ENCODE measurements at regions not wholly inside any gene's neighbourhood (a gene's known extent, or its start where the extent isn't known, plus 50 kb on each side); places are given as distances from the start of the nearest gene placed in this dataset.

DNA sequence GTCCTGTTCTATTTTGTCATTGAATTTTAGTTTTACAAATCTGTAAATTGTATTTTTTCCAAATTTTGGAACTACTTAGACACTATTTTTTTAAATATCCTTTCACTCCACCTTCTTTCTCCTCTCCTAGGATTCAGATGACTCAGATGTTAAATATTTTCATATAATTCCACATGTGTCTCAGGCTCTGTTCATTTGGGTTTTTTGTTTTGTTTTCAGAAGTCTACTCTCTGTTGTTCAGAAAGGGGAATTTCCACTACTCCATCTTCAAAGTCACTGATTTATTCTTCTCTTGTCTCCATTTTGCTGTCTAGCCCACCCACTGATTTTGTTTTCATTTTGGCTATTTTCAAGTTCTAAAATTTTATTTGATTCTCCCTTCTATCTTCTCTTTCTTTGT, 264.0 kb upstream of the SLIT2 start:
- Histone ChIP-seq H3K27ac (ENCODE audit: low read depth, low read length) (no peak overlapping the region), H3K36me3 (ENCODE audit: insufficient read depth, low read length) (no peaks in the 10 kb centered on the region), H3K27me3 (ENCODE audit: insufficient read depth, low read length) (no peaks in the 10 kb centered on the region), H3K9me3 (ENCODE audit: control insufficient read depth in 1 of 2, low read length in 2 of 2) (no peaks in the 10 kb centered on the region), H3K4me3 (ENCODE audit: low read length in 2 of 2) (no peak overlapping the region), H3K4me1 (ENCODE audit: insufficient read depth, low read length) (no peaks in the 10 kb centered on the region)
- CTCF ChIA-PET (ENCODE audit: partially characterized antibody), result no interaction called here
- Mint-ChIP-seq H3K4me3 (no peak overlapping the region), H3K4me1 (no peaks in the 10 kb centered on the region), H3K27ac (no peak overlapping the region), H3K36me3 (no peaks in the 10 kb centered on the region), H3K27me3 (no peaks in the 10 kb centered on the region), H3K9me3 (peaks cover 0 to 20% (median 7%) of the 10 kb centered on the region in 8 donors)
- DNase-seq, result no peak
- intact Hi-C loops (cut with micrococcal nuclease), result no loop called here
- POLR2A ChIA-PET (ENCODE audit: partially characterized antibody), result no interaction called here

DNA sequence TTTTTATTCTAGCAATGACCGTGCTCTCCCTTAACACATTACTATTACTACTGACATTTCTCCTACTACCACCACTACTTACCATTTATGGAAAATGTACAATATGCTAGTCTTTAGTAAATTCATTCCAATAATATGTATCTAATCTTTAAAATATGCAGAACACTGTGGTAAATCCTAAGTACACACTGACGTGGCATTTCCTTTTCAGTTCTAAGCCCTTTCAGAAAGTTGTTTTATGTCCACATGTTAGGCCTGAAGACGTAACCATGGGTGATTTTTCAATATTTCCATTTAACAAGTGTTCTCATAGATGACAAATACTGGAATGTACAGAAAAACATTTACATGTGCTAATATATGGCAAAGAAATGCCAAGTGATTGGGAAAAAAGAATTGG, 268.6 kb upstream of the SLIT2 start:
- H3K4me3 ChIP-seq (ENCODE audit: low read length in 2 of 2), result no peak overlapping the region
- ChIA-PET CTCF (ENCODE audit: partially characterized antibody) (no interaction called here), POLR2A (ENCODE audit: partially characterized antibody) (no interaction called here)
- no peak overlapping the region for H3K4me3 Mint-ChIP-seq
- no peaks in the 10 kb centered on the region for H3K27me3 Mint-ChIP-seq
- H3K27me3 ChIP-seq (ENCODE audit: insufficient read depth, low read length), result no peaks in the 10 kb centered on the region
- H3K9me3 Mint-ChIP-seq, result peaks cover 2 to 25% (median 11%) of the 10 kb centered on the region in 8 donors
- no peak overlapping the region for H3K27ac Mint-ChIP-seq
- H3K36me3 Mint-ChIP-seq, result no peaks in the 10 kb centered on the region
- no peak overlapping the region for H3K27ac ChIP-seq (ENCODE audit: low read depth, low read length)
- DNase-seq, result no peak
- no peaks in the 10 kb centered on the region for H3K4me1 ChIP-seq (ENCODE audit: insufficient read depth, low read length)
- no peaks in the 10 kb centered on the region for H3K36me3 ChIP-seq (ENCODE audit: insufficient read depth, low read length)
- intact Hi-C loops (cut with micrococcal nuclease), result no loop called here
- H3K9me3 ChIP-seq (ENCODE audit: control insufficient read depth in 1 of 2, low read length in 2 of 2), result no peaks in the 10 kb centered on the region
- H3K4me1 Mint-ChIP-seq, result no peaks in the 10 kb centered on the region

DNA sequence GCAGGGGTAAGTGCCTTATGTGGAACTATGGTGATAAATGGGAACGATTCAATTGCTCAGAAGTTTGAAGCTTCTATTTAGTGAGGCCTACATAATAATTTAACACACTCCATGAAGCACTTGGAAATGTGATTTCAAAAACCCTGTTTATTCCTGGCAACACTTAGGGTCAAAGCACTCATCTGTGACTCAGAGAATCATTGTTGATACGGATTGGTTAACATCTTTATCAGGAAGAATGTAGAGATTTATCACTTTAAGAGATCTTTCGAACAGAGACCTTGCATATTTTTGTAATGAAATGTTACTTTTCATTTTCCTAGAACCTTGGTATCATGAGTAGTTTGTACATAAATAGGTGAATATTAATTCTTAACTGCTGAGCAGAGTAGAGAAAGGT, 269.1 kb upstream of the SLIT2 start:
- H3K27me3 Mint-ChIP-seq, result no peaks in the 10 kb centered on the region
- H3K27ac Mint-ChIP-seq, result no peak overlapping the region
- POLR2A ChIA-PET (ENCODE audit: partially characterized antibody), result no interaction called here

DNA sequence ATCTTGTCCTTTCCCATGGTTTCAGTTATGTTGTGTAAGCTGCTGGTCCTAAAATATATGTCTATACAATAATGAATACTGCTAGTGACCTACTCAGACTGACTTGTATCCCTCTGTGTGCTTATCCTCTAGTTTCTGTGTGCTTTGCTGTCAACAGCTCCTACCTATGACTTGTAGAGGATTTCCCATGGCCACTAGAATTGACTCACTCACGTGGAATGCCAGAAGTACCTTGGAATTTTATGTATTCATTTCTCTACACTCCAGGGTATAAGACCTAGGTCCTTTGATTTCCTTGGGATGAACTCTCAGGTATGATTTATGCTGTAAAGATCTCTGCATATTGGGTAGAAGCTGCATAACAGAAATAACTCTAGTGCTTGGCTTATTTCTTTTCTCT, 279.9 kb upstream of the SLIT2 start:
- H3K36me3 ChIP-seq (ENCODE audit: insufficient read depth, low read length), result no peaks in the 10 kb centered on the region
- no peak for DNase-seq
- no peak overlapping the region for H3K27ac ChIP-seq (ENCODE audit: low read depth, low read length)
- H3K27me3 ChIP-seq (ENCODE audit: insufficient read depth, low read length), result no peaks in the 10 kb centered on the region
- Mint-ChIP-seq H3K4me3 (no peak overlapping the region), H3K4me1 (no peaks in the 10 kb centered on the region), H3K27ac (no peak overlapping the region), H3K36me3 (no peaks in the 10 kb centered on the region), H3K9me3 (peaks cover 2 to 22% (median 11%) of the 10 kb centered on the region in 8 donors), H3K27me3 (no peaks in the 10 kb centered on the region)
- H3K4me3 ChIP-seq (ENCODE audit: low read length in 2 of 2), result no peak overlapping the region
- intact Hi-C loops (cut with micrococcal nuclease), result no loop called here
- H3K9me3 ChIP-seq (ENCODE audit: control insufficient read depth in 1 of 2, low read length in 2 of 2), result no peaks in the 10 kb centered on the region
- H3K4me1 ChIP-seq (ENCODE audit: insufficient read depth, low read length), result no peaks in the 10 kb centered on the region
- ChIA-PET POLR2A (ENCODE audit: partially characterized antibody) (no interaction called here), CTCF (ENCODE audit: partially characterized antibody) (no interaction called here)

More for the DNA sequence above, 269.1 kb upstream of the SLIT2 start:
- DNase-seq, result no peak
- Histone ChIP-seq H3K36me3 (ENCODE audit: insufficient read depth, low read length) (no peaks in the 10 kb centered on the region), H3K27me3 (ENCODE audit: insufficient read depth, low read length) (no peaks in the 10 kb centered on the region), H3K9me3 (ENCODE audit: control insufficient read depth in 1 of 2, low read length in 2 of 2) (peaks cover 0 to 2% of the 10 kb centered on the region in 2 donors), H3K27ac (ENCODE audit: low read depth, low read length) (no peak overlapping the region), H3K4me1 (ENCODE audit: insufficient read depth, low read length) (no peaks in the 10 kb centered on the region), H3K4me3 (ENCODE audit: low read length in 2 of 2) (no peak overlapping the region)
- CTCF ChIA-PET (ENCODE audit: partially characterized antibody), result no interaction called here
- intact Hi-C loops (cut with micrococcal nuclease), result no loop called here
- Mint-ChIP-seq H3K36me3 (peaks cover 0 to 1% of the 10 kb centered on the region in 2 donors), H3K4me3 (no peak overlapping the region), H3K9me3 (peaks cover 2 to 26% (median 11%) of the 10 kb centered on the region in 8 donors), H3K4me1 (no peaks in the 10 kb centered on the region)

DNA sequence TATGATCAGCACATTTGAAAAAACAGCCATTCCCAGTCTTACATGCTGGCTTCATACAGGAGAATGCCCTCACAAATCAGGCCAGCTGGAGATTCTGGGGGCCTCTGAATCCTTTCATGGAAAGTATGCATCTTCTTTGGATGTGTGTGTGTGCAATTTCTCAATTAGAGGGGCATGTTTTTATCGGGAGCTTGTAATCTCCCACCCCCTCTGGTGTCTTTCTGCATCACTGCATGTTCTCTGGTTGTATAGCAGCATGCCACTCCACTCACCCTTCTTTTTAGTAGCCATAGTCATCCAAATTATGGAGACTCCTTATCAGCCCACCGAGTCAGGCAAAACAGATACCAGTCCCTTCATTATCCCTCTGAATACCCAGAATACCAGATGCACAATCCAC, 282.2 kb upstream of the SLIT2 start:
- Histone ChIP-seq H3K4me1 (ENCODE audit: insufficient read depth, low read length) (no peaks in the 10 kb centered on the region), H3K27me3 (ENCODE audit: insufficient read depth, low read length) (no peaks in the 10 kb centered on the region), H3K36me3 (ENCODE audit: insufficient read depth, low read length) (no peaks in the 10 kb centered on the region), H3K9me3 (ENCODE audit: control insufficient read depth in 1 of 2, low read length in 2 of 2) (no peaks in the 10 kb centered on the region), H3K4me3 (ENCODE audit: low read length in 2 of 2) (no peak overlapping the region), H3K27ac (ENCODE audit: low read depth, low read length) (no peak overlapping the region)
- Mint-ChIP-seq H3K27ac (no peak overlapping the region), H3K27me3 (no peaks in the 10 kb centered on the region), H3K36me3 (no peaks in the 10 kb centered on the region), H3K9me3 (peaks cover 2 to 25% (median 8%) of the 10 kb centered on the region in 8 donors), H3K4me1 (no peaks in the 10 kb centered on the region), H3K4me3 (no peak overlapping the region)
- ChIA-PET CTCF (ENCODE audit: partially characterized antibody) (no interaction called here), POLR2A (ENCODE audit: partially characterized antibody) (no interaction called here)
- intact Hi-C loops (cut with micrococcal nuclease), result no loop called here
- DNase-seq, result no peak

DNA sequence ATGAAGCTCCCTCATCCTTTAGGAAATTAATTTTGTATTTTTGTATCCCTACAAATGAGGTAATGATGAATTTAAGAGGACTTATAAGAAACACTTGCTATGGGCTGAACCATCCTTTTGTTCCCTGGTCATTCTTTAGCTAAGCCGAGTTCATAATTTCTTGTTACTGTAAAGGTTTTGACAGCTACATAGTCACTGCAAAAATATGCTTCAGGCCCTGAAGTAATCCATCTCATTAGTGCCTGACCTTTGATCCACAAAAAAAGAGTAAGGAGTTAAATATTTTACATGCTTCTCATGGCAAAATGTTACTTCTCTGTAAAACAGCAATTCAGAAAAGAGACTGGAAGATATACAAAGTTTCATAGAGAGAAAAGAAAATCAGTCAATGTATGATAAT, 290.6 kb upstream of the SLIT2 start:
- Mint-ChIP-seq H3K4me1 (no peaks in the 10 kb centered on the region), H3K4me3 (no peak overlapping the region), H3K9me3 (peaks cover 0 to 21% (median 7%) of the 10 kb centered on the region in 8 donors), H3K27me3 (no peaks in the 10 kb centered on the region), H3K27ac (no peak overlapping the region), H3K36me3 (no peaks in the 10 kb centered on the region)
- H3K36me3 ChIP-seq (ENCODE audit: insufficient read depth, low read length), result no peaks in the 10 kb centered on the region
- ChIA-PET CTCF (ENCODE audit: partially characterized antibody) (no interaction called here), POLR2A (ENCODE audit: partially characterized antibody) (no interaction called here)
- intact Hi-C loops (cut with micrococcal nuclease), result no loop called here
- no peaks in the 10 kb centered on the region for H3K4me1 ChIP-seq (ENCODE audit: insufficient read depth, low read length)
- H3K27me3 ChIP-seq (ENCODE audit: insufficient read depth, low read length), result no peaks in the 10 kb centered on the region
- no peak for DNase-seq
- no peak overlapping the region for H3K4me3 ChIP-seq (ENCODE audit: low read length in 2 of 2)
- H3K9me3 ChIP-seq (ENCODE audit: control insufficient read depth in 1 of 2, low read length in 2 of 2), result no peaks in the 10 kb centered on the region
- H3K27ac ChIP-seq (ENCODE audit: low read depth, low read length), result no peak overlapping the region

DNA sequence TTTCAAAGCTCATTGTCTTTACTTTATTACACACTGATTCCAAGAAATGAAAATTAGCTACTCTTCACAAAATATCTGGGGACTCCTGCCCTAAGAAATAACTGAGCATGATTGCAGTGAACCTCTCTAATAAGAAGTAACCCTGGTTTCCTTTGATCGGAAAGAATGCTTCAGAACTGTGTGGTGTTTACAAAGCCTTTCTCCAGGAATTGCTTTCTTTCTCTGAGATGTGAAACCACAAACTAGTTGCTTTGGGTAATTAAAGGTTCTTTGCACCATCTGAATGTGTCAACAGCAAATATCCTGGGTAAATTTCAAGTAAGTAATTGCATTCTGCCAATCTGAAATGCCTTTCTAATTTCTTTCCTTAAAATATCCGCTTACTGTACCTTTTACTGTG, 292.9 kb upstream of the SLIT2 start:
- Histone ChIP-seq H3K4me3 (ENCODE audit: low read length in 2 of 2) (no peak overlapping the region), H3K27me3 (ENCODE audit: insufficient read depth, low read length) (no peaks in the 10 kb centered on the region), H3K27ac (ENCODE audit: low read depth, low read length) (no peak overlapping the region), H3K36me3 (ENCODE audit: insufficient read depth, low read length) (no peaks in the 10 kb centered on the region), H3K4me1 (ENCODE audit: insufficient read depth, low read length) (no peaks in the 10 kb centered on the region), H3K9me3 (ENCODE audit: control insufficient read depth in 1 of 2, low read length in 2 of 2) (no peaks in the 10 kb centered on the region)
- no peaks in the 10 kb centered on the region for H3K27me3 Mint-ChIP-seq
- POLR2A ChIA-PET (ENCODE audit: partially characterized antibody), result no interaction called here
- H3K9me3 Mint-ChIP-seq, result peaks cover 2 to 17% (median 4%) of the 10 kb centered on the region in 8 donors
- no peak overlapping the region for H3K4me3 Mint-ChIP-seq
- no peak for DNase-seq
- H3K36me3 Mint-ChIP-seq, result no peaks in the 10 kb centered on the region
- intact Hi-C loops (cut with micrococcal nuclease), result no loop called here
- H3K4me1 Mint-ChIP-seq, result no peaks in the 10 kb centered on the region
- CTCF ChIA-PET (ENCODE audit: partially characterized antibody), result no interaction called here
- H3K27ac Mint-ChIP-seq, result no peak overlapping the region

DNA sequence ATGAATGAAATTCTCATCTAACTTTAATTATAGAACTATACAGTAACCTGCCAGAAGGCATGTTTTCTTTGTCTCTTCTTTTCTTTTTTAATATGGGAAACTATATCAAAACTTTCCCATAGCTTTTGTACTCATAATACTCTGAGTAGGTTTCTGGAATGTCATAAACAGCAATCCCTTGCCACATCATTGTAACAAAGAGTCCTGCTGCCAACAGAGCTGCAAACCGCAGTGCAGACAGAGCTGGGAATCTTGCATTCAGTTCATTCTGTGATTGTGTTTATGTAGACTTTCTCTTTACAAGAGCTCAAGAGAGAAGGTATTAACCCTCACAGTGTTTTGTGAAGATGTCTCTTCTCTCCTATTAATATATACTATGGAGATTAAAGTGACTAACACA, 304.4 kb upstream of the SLIT2 start:
- no peaks in the 10 kb centered on the region for H3K9me3 ChIP-seq (ENCODE audit: control insufficient read depth in 1 of 2, low read length in 2 of 2)
- intact Hi-C loops (cut with micrococcal nuclease), result no loop called here
- no peak overlapping the region for H3K4me3 ChIP-seq (ENCODE audit: low read length in 2 of 2)
- ChIA-PET POLR2A (ENCODE audit: partially characterized antibody) (no interaction called here), CTCF (ENCODE audit: partially characterized antibody) (no interaction called here)
- no peaks in the 10 kb centered on the region for H3K36me3 ChIP-seq (ENCODE audit: insufficient read depth, low read length)
- H3K4me1 Mint-ChIP-seq, result no peaks in the 10 kb centered on the region
- H3K4me3 Mint-ChIP-seq, result no peak overlapping the region
- no peaks in the 10 kb centered on the region for H3K4me1 ChIP-seq (ENCODE audit: insufficient read depth, low read length)
- H3K27ac Mint-ChIP-seq, result peak overlapping the region in 1 of 7 donors; percentile 65
- no peaks in the 10 kb centered on the region for H3K36me3 Mint-ChIP-seq
- no peak overlapping the region for H3K27ac ChIP-seq (ENCODE audit: low read depth, low read length)
- no peaks in the 10 kb centered on the region for H3K27me3 ChIP-seq (ENCODE audit: insufficient read depth, low read length)
- DNase-seq, result no peak
- H3K27me3 Mint-ChIP-seq, result no peaks in the 10 kb centered on the region
- H3K9me3 Mint-ChIP-seq, result peaks cover 0 to 23% (median 8%) of the 10 kb centered on the region in 8 donors

All from CD4-positive, alpha-beta memory T cell (primary cell).